HCT116 (cell line): ENCODE measurements at regions not wholly inside any gene's neighbourhood (a gene's known extent, or its start where the extent isn't known, plus 50 kb on each side); places are given as distances from the start of the nearest gene placed in this dataset.

Source experiments
- ATAC-seq: fragments of 200-7000 bp; cut with Tn5 transposase; 2 replicates; pipeline ENCODE4 v1.9.1; 2020; ENCODE audit warnings: mild to moderate bottlenecking, moderate library complexity
- BruUV-seq: library from RNA; stranded (reverse); fragments of 400-500 nt; replicated peaks from 2 replicates; lab custom pipeline; 2021; lab: Mats Ljungman, UMichigan
- CTCF ChIA-PET: fragments of 300-600 bp; sonication (Branson Sonifier 250); formaldehyde crosslinking; loops from one replicate; lab custom pipeline; 2021; ENCODE audit warnings: antibody characterized with exemption; lab: Charles Lee
- POLR2A ChIA-PET: fragments of 300-600, 350-600 bp; sonication (Branson Sonifier 250); formaldehyde crosslinking; loops from one replicate; lab custom pipeline; 2021; ENCODE audit warnings: antibody characterized with exemption; lab: Charles Lee
- RAD21 ChIA-PET, 2 experiments: fragments of 300-600 bp; sonication (Branson Sonifier 250); formaldehyde crosslinking; loops; one replicate each; lab custom pipeline; 2023; ENCODE audit warnings: low total read pairs in 2 of 2; ENCODE audit not compliant: uncharacterized antibody in 2 of 2, unreplicated experiment in 2 of 2, low non-redundant PET in 1 of 2; lab: Charles Lee
- DNase-seq: peaks from one replicate; pipeline ENCODE4 v3.0.0-alpha.2; 2010; ENCODE audit warnings: low read depth, low spot score
- H2AFZ ChIP-seq: fragments of 200-600 bp; shearing (Covaris generic), sonication (generic); 2 replicates; pipeline ENCODE4 v1.6.1; 2017; ENCODE audit warnings: low read depth, mixed run types, mixed read lengths, antibody characterized with exemption, low read length; ENCODE audit not compliant: poor library complexity, severe bottlenecking
- H3K27ac ChIP-seq: 2 replicates; pipeline ENCODE4 v1.5.1; 2012; ENCODE audit warnings: low read depth, low read length
- H3K27me3 ChIP-seq: fragments of 200-600 bp; sonication (generic); 2 replicates; pipeline ENCODE4 v1.6.1; 2016; ENCODE audit warnings: mixed run types, low read length, mixed read lengths; ENCODE audit not compliant: insufficient read depth
- H3K36me3 ChIP-seq, 2 experiments: fragments of 200-500 bp in 1 of 2; fragments of 200-600 bp in 1 of 2; sonication (Bioruptor generic) in 1 of 2; sonication (generic) in 1 of 2; 2 replicates each; pipeline versions ENCODE4 v1.5.1 to v1.6.1; 2014 to 2016; ENCODE audit warnings: low read length in 2 of 2, inconsistent platforms in 1 of 2, mixed read lengths in 1 of 2, mixed run types in 1 of 2; ENCODE audit not compliant: insufficient read depth in 2 of 2, control insufficient read depth in 1 of 2
- H3K4me1 ChIP-seq, 2 experiments: fragments of 200-600 bp in 1 of 2; sonication (generic) in 1 of 2; 2 replicates each; pipeline versions ENCODE4 v1.5.1 to v1.6.1; 2012 to 2017; ENCODE audit warnings: low read length in 2 of 2, inconsistent platforms in 1 of 2, mild to moderate bottlenecking in 1 of 2, mixed read lengths in 1 of 2, mixed run types in 1 of 2, moderate library complexity in 1 of 2; ENCODE audit not compliant: insufficient read depth in 2 of 2, control insufficient read depth in 1 of 2
- H3K4me2 ChIP-seq: fragments of 200-600 bp; sonication (generic); 2 replicates; pipeline ENCODE4 v1.6.1; 2017; ENCODE audit warnings: mixed run types, low read length, mixed read lengths
- H3K4me3 ChIP-seq, 2 experiments: fragments of 200-600 bp in 1 of 2; sonication (generic) in 1 of 2; replicated peaks in 1 of 2; 2 replicates each; pipeline ENCODE4 v1.5.1; 2011 to 2016; ENCODE audit warnings: low read length in 2 of 2, control low read depth in 1 of 2, low read depth in 1 of 2, mild to moderate bottlenecking in 1 of 2, mixed read lengths in 1 of 2, mixed run types in 1 of 2
- H3K79me2 ChIP-seq: fragments of 200-600 bp; sonication (generic); 2 replicates; pipeline ENCODE4 v1.6.1; 2017; ENCODE audit warnings: mild to moderate bottlenecking, mixed run types, low read length, moderate library complexity, mixed read lengths; ENCODE audit not compliant: insufficient read depth
- H3K9ac ChIP-seq: fragments of 200-600 bp; sonication (generic); 2 replicates; pipeline ENCODE4 v1.6.1; 2016; ENCODE audit warnings: low read length, mixed read lengths
- H3K9me2 ChIP-seq: fragments of 200-600 bp; sonication (generic), shearing (Covaris generic); 2 replicates; pipeline ENCODE4 v1.6.1; 2017; ENCODE audit warnings: mixed run types, mild to moderate bottlenecking, moderate library complexity; ENCODE audit not compliant: insufficient read depth
- H3K9me3 ChIP-seq, 2 experiments: fragments of 200-500 bp in 1 of 2; fragments of 200-600 bp in 1 of 2; sonication (Bioruptor generic) in 1 of 2; sonication (generic) in 1 of 2; 2 replicates each; pipeline ENCODE4 v1.6.1; 2014 to 2017; ENCODE audit warnings: low read length in 2 of 2, mixed read lengths in 2 of 2, inconsistent platforms in 1 of 2, low read depth in 1 of 2, mild to moderate bottlenecking in 1 of 2, mixed run types in 1 of 2, moderate library complexity in 1 of 2; ENCODE audit not compliant: control insufficient read depth in 1 of 2, insufficient read depth in 1 of 2
- H4K20me1 ChIP-seq: fragments of 200-600 bp; sonication (generic), shearing (Covaris generic); 2 replicates; pipeline ENCODE4 v1.6.1; 2017; ENCODE audit warnings: mixed run types, mild to moderate bottlenecking, moderate library complexity; ENCODE audit not compliant: insufficient read depth
- CBX3 ChIP-seq: IDR thresholded peaks from 2 replicates; pipeline ENCODE4 v1.6.1; 2012; ENCODE audit warnings: low read depth
- CEBPB ChIP-seq: IDR thresholded peaks from 2 replicates; pipeline ENCODE4 v1.6.1; 2012; ENCODE audit warnings: low read depth
- CTCF ChIP-seq, 3 experiments: fragments of 200-600 bp in 1 of 3; sonication (generic) in 1 of 3; IDR thresholded peaks in 2 of 3; conservative IDR thresholded peaks in 1 of 3; 2 replicates each; pipeline ENCODE4 v1.5.1; 2012 to 2017; ENCODE audit warnings: low read depth in 2 of 3, low read length in 2 of 3, antibody characterized with exemption in 1 of 3, borderline replicate concordance in 1 of 3, control low read depth in 1 of 3, mild to moderate bottlenecking in 1 of 3, mixed read lengths in 1 of 3, mixed run types in 1 of 3, moderate library complexity in 1 of 3; ENCODE audit not compliant: insufficient read depth in 1 of 3
- ELF1 ChIP-seq: IDR thresholded peaks from 2 replicates; pipeline ENCODE4 v1.6.1; 2012; ENCODE audit warnings: low read depth, borderline replicate concordance
- EZH2 ChIP-seq: fragments of 200-600 bp; sonication (generic); IDR thresholded peaks from 2 replicates; pipeline ENCODE4 v1.6.1; 2017; ENCODE audit warnings: antibody characterized with exemption, mixed run types
- FOSL1 ChIP-seq: IDR thresholded peaks from 2 replicates; pipeline ENCODE4 v1.6.1; 2012; ENCODE audit warnings: low read depth
- JUND ChIP-seq: IDR thresholded peaks from 2 replicates; pipeline ENCODE4 v1.6.1; 2012
- MAX ChIP-seq: IDR thresholded peaks from 2 replicates; pipeline ENCODE4 v1.6.1; 2012
- POLR2A ChIP-seq: IDR thresholded peaks from 2 replicates; pipeline ENCODE4 v1.7.0; 2011; ENCODE audit warnings: borderline replicate concordance; ENCODE audit not compliant: insufficient read depth, insufficient read length; ENCODE audit errors: extremely low read depth
- POLR2AphosphoS5 ChIP-seq: IDR thresholded peaks from 2 replicates; pipeline ENCODE4 v1.6.1; 2011; ENCODE audit warnings: mild to moderate bottlenecking, low read depth, low read length, moderate library complexity
- RAD21 ChIP-seq: IDR thresholded peaks from 2 replicates; pipeline ENCODE4 v1.6.1; 2012; ENCODE audit warnings: low read depth, mild to moderate bottlenecking
- SRF ChIP-seq: IDR thresholded peaks from 2 replicates; pipeline ENCODE4 v1.6.1; 2012; ENCODE audit warnings: low read depth
- TCF7L2 ChIP-seq: IDR thresholded peaks from 2 replicates; pipeline ENCODE4 v1.7.0; 2011; ENCODE audit warnings: borderline replicate concordance, inconsistent platforms; ENCODE audit not compliant: insufficient read depth, insufficient read length; ENCODE audit errors: extremely low read depth
- YY1 ChIP-seq: IDR thresholded peaks from 2 replicates; pipeline ENCODE4 v1.6.1; 2011; ENCODE audit warnings: low read length, low read depth, moderate library complexity, mild to moderate bottlenecking; ENCODE audit not compliant: insufficient replicate concordance; ENCODE audit errors: extremely low read depth
- ZFX ChIP-seq: fragments of 450-650 bp; IDR thresholded peaks from 2 replicates; pipeline ENCODE4 v1.6.1; 2017
- ZNF274 ChIP-seq: fragments of 200-500 bp; sonication (Bioruptor generic); IDR thresholded peaks from 2 replicates; pipeline ENCODE4 v1.6.1; 2014; ENCODE audit warnings: mild to moderate bottlenecking, low read depth, low read length, inconsistent platforms
- intact Hi-C: fragments of 100-400 bp; cut with micrococcal nuclease; formaldehyde crosslinking; loops from 2 replicates; pipeline ENCODE4 v1.10.0; 2022
- TF ChIP-seq, protein P1 (sequence below): IDR thresholded peaks from 2 replicates; pipeline ENCODE4 v1.6.1; 2012; ENCODE audit warnings: low read depth
- TF ChIP-seq, protein P2 (sequence below): IDR thresholded peaks from 2 replicates; pipeline ENCODE4 v1.6.1; 2012

DNA sequence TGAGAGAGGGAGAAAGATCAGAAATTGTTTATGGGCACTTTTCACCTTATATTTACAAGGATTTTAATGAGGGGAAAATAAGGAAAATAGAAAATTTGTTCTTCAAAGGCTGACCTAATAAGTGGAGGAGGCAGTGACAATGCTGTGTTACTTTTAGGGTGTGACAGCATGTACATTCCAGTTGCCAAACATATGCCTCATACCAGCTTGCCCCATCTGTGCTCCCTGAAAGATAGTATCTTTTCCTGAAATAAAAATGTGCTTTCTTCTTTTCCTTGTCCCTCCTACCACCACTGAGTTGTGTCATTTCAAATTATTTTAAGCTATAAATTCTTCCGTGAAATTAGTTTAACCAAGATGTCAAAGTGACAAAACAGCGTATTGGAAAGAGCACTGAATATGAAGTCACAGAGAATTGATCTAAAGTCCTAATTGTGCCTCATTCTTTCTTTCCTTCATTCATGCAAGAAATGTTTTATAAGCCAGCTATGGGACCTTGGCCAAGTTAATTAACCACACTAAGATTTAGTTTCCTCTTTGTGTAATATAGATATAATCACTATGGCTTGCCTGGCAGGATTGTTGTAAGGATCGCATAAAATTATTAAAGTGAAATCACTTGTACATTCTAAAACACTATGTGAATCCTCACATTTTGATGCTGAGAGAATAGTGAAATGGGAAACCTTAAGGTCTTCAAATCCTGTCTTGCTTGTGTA is 1307.5 kb upstream of the TENM4 start:
- H3K4me3 ChIP-seq: no peak overlapping the region
- CTCF ChIA-PET: no interaction called here
- intact Hi-C loops: no loop called here
- RAD21 ChIA-PET: no interaction called here
- peaks cover 7 to 19% of the 10 kb centered on the region in 2 experiments; a peak in 2 of 4 replicates for H3K9me3 ChIP-seq
- no TSS peak for BruUV-seq
- POLR2A ChIA-PET: no interaction called here
- no peak overlapping the region for H3K9ac ChIP-seq
- no peak overlapping the region for H2AFZ ChIP-seq
- H3K36me3 ChIP-seq: no peaks in the 10 kb centered on the region
- no peaks in the 10 kb centered on the region for H3K4me1 ChIP-seq
- TF ChIP-seq CEBPB (no peak), EZH2 (no peak), POLR2AphosphoS5 (no peak), RAD21 (no peak), POLR2A (no peak), YY1 (no peak), TCF7L2 (no peak), FOSL1 (no peak), JUND (no peak), ELF1 (no peak), MAX (no peak), CBX3 (no peak), SRF (no peak), ZFX (no peak), ZNF274 (no peak), CTCF (IDR thresholded peaks at IDR 0.05 in 2 of 3, conservative IDR thresholded peaks at IDR 0.05 in 1 of 3; ENCODE audit: borderline replicate concordance in 1 of 3, insufficient read depth in 1 of 3, low read depth in 2 of 3, low read length in 2 of 3) (no peak)
- TF ChIP-seq, protein P1, sequence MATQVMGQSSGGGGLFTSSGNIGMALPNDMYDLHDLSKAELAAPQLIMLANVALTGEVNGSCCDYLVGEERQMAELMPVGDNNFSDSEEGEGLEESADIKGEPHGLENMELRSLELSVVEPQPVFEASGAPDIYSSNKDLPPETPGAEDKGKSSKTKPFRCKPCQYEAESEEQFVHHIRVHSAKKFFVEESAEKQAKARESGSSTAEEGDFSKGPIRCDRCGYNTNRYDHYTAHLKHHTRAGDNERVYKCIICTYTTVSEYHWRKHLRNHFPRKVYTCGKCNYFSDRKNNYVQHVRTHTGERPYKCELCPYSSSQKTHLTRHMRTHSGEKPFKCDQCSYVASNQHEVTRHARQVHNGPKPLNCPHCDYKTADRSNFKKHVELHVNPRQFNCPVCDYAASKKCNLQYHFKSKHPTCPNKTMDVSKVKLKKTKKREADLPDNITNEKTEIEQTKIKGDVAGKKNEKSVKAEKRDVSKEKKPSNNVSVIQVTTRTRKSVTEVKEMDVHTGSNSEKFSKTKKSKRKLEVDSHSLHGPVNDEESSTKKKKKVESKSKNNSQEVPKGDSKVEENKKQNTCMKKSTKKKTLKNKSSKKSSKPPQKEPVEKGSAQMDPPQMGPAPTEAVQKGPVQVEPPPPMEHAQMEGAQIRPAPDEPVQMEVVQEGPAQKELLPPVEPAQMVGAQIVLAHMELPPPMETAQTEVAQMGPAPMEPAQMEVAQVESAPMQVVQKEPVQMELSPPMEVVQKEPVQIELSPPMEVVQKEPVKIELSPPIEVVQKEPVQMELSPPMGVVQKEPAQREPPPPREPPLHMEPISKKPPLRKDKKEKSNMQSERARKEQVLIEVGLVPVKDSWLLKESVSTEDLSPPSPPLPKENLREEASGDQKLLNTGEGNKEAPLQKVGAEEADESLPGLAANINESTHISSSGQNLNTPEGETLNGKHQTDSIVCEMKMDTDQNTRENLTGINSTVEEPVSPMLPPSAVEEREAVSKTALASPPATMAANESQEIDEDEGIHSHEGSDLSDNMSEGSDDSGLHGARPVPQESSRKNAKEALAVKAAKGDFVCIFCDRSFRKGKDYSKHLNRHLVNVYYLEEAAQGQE: no peak
- TF ChIP-seq, protein P2, sequence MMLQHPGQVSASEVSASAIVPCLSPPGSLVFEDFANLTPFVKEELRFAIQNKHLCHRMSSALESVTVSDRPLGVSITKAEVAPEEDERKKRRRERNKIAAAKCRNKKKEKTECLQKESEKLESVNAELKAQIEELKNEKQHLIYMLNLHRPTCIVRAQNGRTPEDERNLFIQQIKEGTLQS: no peak
- no peaks in the 10 kb centered on the region for H3K79me2 ChIP-seq
- no peaks in the 10 kb centered on the region for H3K9me2 ChIP-seq
- no peaks in the 10 kb centered on the region for H3K27me3 ChIP-seq
- DNase-seq (no peak), ATAC-seq (no peak)
- no peaks in the 10 kb centered on the region for H4K20me1 ChIP-seq
- no peak overlapping the region for H3K27ac ChIP-seq
- no peak overlapping the region for H3K4me2 ChIP-seq
